ENCODE measurements at regions not wholly inside any gene's neighbourhood (a gene's known extent, or its start where the extent isn't known, plus 50 kb on each side); places are given as distances from the start of the nearest gene placed in this dataset.

DNA sequence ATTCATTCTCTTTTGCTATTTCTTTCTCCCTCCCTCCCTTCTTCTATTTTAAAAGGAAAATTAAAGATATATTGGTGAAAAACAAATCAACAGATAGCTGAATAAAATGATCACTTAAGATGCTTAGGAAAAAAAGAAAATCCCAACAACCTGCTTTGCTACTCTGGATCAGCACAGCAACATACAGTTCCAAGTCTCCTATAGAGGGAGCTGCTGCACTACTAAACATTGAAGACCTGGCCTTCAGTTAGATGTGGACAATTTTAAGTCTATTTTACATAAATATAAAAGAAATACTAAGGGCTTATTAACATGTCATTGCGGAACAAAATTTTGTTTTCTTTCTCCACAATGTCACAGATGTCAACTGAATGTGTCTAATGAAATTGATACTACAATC, 226.4 kb downstream of the MAGEB5 start:
- in situ Hi-C loops (cut with MboI; ENCODE audit: low pct_ligation_motif_present in 1 of 4, low pct_unique_long_range_greater_than_20kb in 1 of 4, low sequenced_read_pairs in 3 of 4) (no loop called here), intact Hi-C loops (cut with DNase I; ENCODE audit: low total_unique reads) (loop anchor here (5.0 kb wide), 1 partner anchor 395 kb away; no protein-coding TSS in a partner anchor)
- Histone ChIP-seq H3K9me3 (no peaks in the 10 kb centered on the region), H3K4me1 (no peaks in the 10 kb centered on the region), H3K4me3 (no peak overlapping the region), H3K27me3 (no peaks in the 10 kb centered on the region), H3K36me3 (no peaks in the 10 kb centered on the region), H3K27ac (no peak overlapping the region)
- TF ChIP-seq EP300 (IDR thresholded peaks at IDR 0.05; ENCODE audit: low read depth) (no peak), POLR2A (IDR thresholded peaks at IDR 0.05) (no peak)
- TF ChIP-seq, protein P1, sequence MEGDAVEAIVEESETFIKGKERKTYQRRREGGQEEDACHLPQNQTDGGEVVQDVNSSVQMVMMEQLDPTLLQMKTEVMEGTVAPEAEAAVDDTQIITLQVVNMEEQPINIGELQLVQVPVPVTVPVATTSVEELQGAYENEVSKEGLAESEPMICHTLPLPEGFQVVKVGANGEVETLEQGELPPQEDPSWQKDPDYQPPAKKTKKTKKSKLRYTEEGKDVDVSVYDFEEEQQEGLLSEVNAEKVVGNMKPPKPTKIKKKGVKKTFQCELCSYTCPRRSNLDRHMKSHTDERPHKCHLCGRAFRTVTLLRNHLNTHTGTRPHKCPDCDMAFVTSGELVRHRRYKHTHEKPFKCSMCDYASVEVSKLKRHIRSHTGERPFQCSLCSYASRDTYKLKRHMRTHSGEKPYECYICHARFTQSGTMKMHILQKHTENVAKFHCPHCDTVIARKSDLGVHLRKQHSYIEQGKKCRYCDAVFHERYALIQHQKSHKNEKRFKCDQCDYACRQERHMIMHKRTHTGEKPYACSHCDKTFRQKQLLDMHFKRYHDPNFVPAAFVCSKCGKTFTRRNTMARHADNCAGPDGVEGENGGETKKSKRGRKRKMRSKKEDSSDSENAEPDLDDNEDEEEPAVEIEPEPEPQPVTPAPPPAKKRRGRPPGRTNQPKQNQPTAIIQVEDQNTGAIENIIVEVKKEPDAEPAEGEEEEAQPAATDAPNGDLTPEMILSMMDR (IDR thresholded peaks at IDR 0.05), result peak in 1 of 5 experiments; percentile 7
- DNase-seq, result no peak
- WGBS, 2 donors (ENCODE audit: low coverage in 1 of 2), result 38% methylated on average over 1 of the region's 1 CpG; no CpG with 5 or more reads in 1 of the 2 donors

DNA sequence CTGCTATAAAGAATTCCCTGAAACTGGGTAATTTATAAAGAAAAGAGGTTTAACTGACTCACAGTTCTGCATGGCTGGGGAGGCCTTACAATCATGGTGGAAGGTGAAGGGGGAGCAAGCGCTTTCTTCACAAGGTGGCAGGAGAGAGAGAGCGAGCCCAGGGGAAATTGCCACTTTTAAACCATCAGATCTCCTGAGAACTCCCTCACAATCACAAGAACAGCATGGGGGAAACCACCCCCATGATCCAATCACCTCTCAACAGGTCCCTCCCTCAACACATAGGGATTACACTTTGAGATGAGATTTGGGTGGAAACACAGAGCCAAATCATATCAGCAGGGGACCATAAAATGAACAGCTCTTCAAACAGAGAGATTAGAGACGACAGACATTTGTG, 198.6 kb downstream of the MAGEB5 start:
- Histone ChIP-seq H3K9me3 (no peaks in the 10 kb centered on the region), H3K27me3 (no peaks in the 10 kb centered on the region), H3K4me3 (no peak overlapping the region), H3K36me3 (no peaks in the 10 kb centered on the region), H3K27ac (no peak overlapping the region), H3K4me1 (no peaks in the 10 kb centered on the region)
- in situ Hi-C loops (cut with MboI; ENCODE audit: low pct_ligation_motif_present in 1 of 4, low pct_unique_long_range_greater_than_20kb in 1 of 4, low sequenced_read_pairs in 3 of 4), result no loop called here
- DNase-seq, result no peak
- intact Hi-C loops (cut with DNase I; ENCODE audit: low total_unique reads), result no loop called here
- 50% methylated on average over 3 of the region's 3 CpGs; no CpG with 5 or more reads in 1 of the 2 donors for WGBS, 2 donors (ENCODE audit: low coverage in 1 of 2)
- TF ChIP-seq, protein P1 (IDR thresholded peaks at IDR 0.05), result no peak
- TF ChIP-seq EP300 (IDR thresholded peaks at IDR 0.05; ENCODE audit: low read depth) (no peak), POLR2AphosphoS5 (IDR thresholded peaks at IDR 0.05) (no peak), POLR2A (IDR thresholded peaks at IDR 0.05) (no peak)

DNA sequence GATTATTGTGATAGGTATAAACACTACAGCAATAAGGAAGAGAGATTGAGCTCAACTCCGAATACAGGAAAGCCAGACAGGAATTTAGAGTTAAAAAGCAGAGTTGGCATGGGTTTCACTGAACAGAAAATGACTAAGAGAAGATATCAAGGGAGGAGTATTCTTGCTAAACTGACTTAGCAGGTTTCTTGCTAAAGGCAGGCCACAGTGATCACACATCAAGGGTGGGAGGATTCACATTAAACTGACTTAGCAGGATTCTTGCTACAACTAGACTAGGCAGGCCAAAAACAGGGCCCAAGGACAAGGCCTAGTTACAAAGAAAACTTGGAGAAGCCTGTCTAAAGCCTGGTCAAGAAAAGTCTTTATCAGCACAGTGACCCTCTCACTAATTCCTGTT, 195.1 kb downstream of the MAGEB5 start:
- WGBS, 2 donors (ENCODE audit: low coverage in 1 of 2), result 20 to 41% methylated on average over 1 of the region's 1 CpG
- TF ChIP-seq POLR2A (IDR thresholded peaks at IDR 0.05) (no peak), EP300 (IDR thresholded peaks at IDR 0.05; ENCODE audit: low read depth) (no peak), POLR2AphosphoS5 (IDR thresholded peaks at IDR 0.05) (no peak)
- TF ChIP-seq, protein P1 (IDR thresholded peaks at IDR 0.05), result no peak
- in situ Hi-C loops (cut with MboI; ENCODE audit: low pct_ligation_motif_present in 1 of 4, low pct_unique_long_range_greater_than_20kb in 1 of 4, low sequenced_read_pairs in 3 of 4), result no loop called here

DNA sequence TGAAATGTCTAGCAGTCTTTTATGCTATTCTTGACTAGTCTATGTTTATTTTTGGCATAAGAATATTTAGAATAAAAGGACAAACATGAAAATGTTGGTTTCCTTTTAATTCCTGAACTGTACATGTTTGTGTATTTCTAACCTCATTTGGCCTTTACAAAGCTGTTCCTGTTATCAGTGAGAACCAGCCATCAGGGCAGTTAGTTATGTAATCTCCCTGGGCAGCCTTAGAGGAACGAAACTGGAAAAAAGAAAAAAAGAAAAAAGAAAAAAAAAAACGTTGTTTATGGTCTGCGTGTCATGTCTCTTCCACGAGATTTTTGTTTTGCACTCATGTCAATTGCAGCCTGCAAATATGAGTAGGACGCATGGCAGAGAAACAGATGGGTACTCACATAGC, 193.7 kb downstream of the MAGEB5 start:
- in situ Hi-C loops (cut with MboI; ENCODE audit: low pct_ligation_motif_present in 1 of 4, low pct_unique_long_range_greater_than_20kb in 1 of 4, low sequenced_read_pairs in 3 of 4), result no loop called here
- DNase-seq, result no peak

More for the DNA sequence above, 195.1 kb downstream of the MAGEB5 start:
- Histone ChIP-seq H3K27me3 (no peaks in the 10 kb centered on the region), H3K36me3 (no peaks in the 10 kb centered on the region), H3K4me1 (no peaks in the 10 kb centered on the region), H3K4me3 (no peak overlapping the region), H3K27ac (no peak overlapping the region), H3K9me3 (no peaks in the 10 kb centered on the region)
- intact Hi-C loops (cut with DNase I; ENCODE audit: low total_unique reads), result no loop called here
- DNase-seq, result no peak

DNA sequence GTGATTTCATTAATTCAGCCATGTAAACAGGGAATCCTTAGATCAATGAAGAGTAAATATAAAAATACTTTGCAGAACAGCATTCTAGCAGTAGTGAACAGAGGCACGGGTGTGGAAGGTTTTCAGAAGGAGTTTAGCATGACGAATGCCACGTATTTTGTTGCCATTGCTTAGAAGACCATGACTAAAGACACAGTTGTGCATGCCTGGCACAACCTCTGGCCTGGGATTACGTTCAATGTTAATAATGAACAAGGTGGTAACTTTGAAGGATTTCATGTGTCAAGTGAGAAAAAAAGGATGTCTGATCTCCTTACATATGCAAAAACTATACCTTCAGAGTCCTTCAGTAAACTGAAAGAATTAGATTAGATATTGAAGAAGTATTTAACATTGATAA, 171.9 kb downstream of the MAGEB5 start:
- Histone ChIP-seq H3K27me3 (no peaks in the 10 kb centered on the region), H3K9me3 (no peaks in the 10 kb centered on the region), H3K27ac (no peak overlapping the region), H3K4me3 (no peak overlapping the region), H3K36me3 (no peaks in the 10 kb centered on the region), H3K4me1 (no peaks in the 10 kb centered on the region)
- no peak for DNase-seq
- intact Hi-C loops (cut with DNase I; ENCODE audit: low total_unique reads), result no loop called here
- in situ Hi-C loops (cut with MboI; ENCODE audit: low pct_ligation_motif_present in 1 of 4, low pct_unique_long_range_greater_than_20kb in 1 of 4, low sequenced_read_pairs in 3 of 4), result no loop called here
- no peak for TF ChIP-seq POLR2AphosphoS5 (IDR thresholded peaks at IDR 0.05)
- WGBS, 2 donors (ENCODE audit: low coverage in 1 of 2), result 53 to 68% methylated on average over 2 to 4 of the region's 4 CpGs

More for the DNA sequence above, 193.7 kb downstream of the MAGEB5 start:
- Histone ChIP-seq H3K36me3 (no peaks in the 10 kb centered on the region), H3K27me3 (no peaks in the 10 kb centered on the region), H3K4me1 (no peaks in the 10 kb centered on the region), H3K27ac (no peak overlapping the region), H3K4me3 (no peak overlapping the region), H3K9me3 (no peaks in the 10 kb centered on the region)
- 42% methylated on average over 5 of the region's 5 CpGs; no CpG with 5 or more reads in 1 of the 2 donors for WGBS, 2 donors (ENCODE audit: low coverage in 1 of 2)
- intact Hi-C loops (cut with DNase I; ENCODE audit: low total_unique reads), result no loop called here
- TF ChIP-seq POLR2AphosphoS5 (IDR thresholded peaks at IDR 0.05) (no peak), POLR2A (IDR thresholded peaks at IDR 0.05) (no peak), EP300 (IDR thresholded peaks at IDR 0.05; ENCODE audit: low read depth) (no peak)

Data from transverse colon (tissue), 4 donors.